ENCODE measurements at regions not wholly inside any gene's neighbourhood (a gene's known extent, or its start where the extent isn't known, plus 50 kb on each side); places are given as distances from the start of the nearest gene placed in this dataset.

- no peak for TF ChIP-seq CTCF (IDR thresholded peaks at IDR 0.05)
- TF ChIP-seq POLR2A (IDR thresholded peaks at IDR 0.05) = no peak
These were observed 651.3 kb upstream of the MIS18BP1 start for GRCh38 chr14:45904314-45904713.

Measured in ovary (tissue), 3 donors.